Activated gamma-delta T cell treated with anti-CD3 and anti-CD28 coated beads, Interleukin-2, amount 50 U/mL, for 16 hours (primary cell): ENCODE measurements at regions not wholly inside any gene's neighbourhood (a gene's known extent, or its start where the extent isn't known, plus 50 kb on each side); places are given as distances from the start of the nearest gene placed in this dataset.
"Not testable (repeated sequence)": the region's sequence is repeated elsewhere in the genome, so short reads cannot be mapped to it uniquely, and the experiment has no call there.

ENCODE experiments used
- DNase-seq: peaks from one replicate; pipeline ENCODE4 v3.0.0-alpha.2; 2020; ENCODE audit warnings: low read depth

GRCh38 chr1:146510248-146510983 lies 281.6 kb upstream of the NOTCH2NLA start:
- not testable (repeated sequence) for DNase-seq

- not testable (repeated sequence) for DNase-seq
Observed at GRCh38 chr1:146504121-146504520, 275.3 kb upstream of the NOTCH2NLA start.

GRCh38 chr1:146487555-146487954 lies 258.7 kb upstream of the NOTCH2NLA start:
- not testable (repeated sequence) for DNase-seq

- not testable (repeated sequence) for DNase-seq
Observed at GRCh38 chr1:146487155-146487554, 258.3 kb upstream of the NOTCH2NLA start.

DNA sequence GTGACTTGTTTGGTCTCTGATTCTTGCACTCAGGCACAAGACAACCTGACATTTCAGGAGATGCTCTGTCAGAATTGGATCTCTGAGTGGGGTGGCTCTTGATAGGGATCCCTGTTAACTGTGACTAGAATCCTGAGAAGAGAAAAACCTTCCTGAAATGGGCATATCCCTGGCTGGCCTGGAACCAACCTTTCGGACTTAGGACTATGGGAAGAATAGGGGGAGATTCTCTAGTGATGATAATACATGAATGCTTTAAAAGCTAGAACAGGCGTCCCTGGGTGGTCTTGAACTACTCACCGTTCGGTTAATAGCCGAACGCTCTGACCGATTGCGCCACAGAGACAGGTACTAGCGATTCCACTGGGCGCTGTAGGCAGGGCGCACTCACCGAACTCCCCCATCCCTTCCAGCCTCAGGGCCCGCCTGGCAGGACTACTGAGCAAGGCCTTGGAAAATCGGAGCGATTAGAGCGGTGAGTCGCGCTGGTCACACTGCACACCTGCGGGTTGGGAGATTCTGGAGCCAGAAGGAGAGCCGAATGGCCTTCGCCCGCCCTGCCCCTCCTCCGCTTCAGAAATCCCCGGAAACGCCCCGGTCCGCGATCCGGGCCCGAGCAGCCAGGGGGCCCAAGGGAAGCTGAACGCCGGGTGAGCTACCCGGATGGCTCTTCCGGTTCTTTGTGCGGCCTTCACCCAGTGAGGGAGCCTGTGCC lies 257.6 kb upstream of the NOTCH2NLA start:
- not testable (repeated sequence) for DNase-seq

GRCh38 chr1:146484195-146484594 lies 255.4 kb upstream of the NOTCH2NLA start:
- not testable (repeated sequence) for DNase-seq

DNA sequence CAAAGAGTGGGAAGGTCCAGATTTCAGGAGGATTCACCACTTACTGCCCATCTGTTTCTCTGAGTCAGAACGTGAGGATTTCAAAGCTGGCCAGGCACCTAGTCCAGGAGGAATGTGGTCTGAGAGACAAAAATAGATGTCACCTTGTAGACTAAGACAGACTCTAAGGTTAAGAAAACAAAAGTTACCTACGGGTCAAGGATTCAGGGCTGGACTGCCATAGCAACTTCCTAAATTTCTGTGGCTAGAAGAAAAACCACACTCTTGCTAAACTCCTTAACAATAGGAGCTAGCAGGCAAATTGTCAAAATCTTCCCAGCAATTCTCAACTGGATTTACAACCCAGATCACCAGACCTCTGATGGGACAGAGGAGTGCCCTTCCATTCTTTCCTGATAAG lies 250.4 kb upstream of the NOTCH2NLA start:
- not testable (repeated sequence) for DNase-seq

GRCh38 chr1:146478125-146478720 lies 249.4 kb upstream of the NOTCH2NLA start:
- DNase-seq = peak; percentile 1

- not testable (repeated sequence) for DNase-seq
Observed at GRCh38 chr1:146475086-146475485, 246.3 kb upstream of the NOTCH2NLA start.

- not testable (repeated sequence) for DNase-seq
Observed at GRCh38 chr1:146474216-146474615, 245.4 kb upstream of the NOTCH2NLA start.

GRCh38 chr1:146472192-146472861 lies 243.5 kb upstream of the NOTCH2NLA start:
- peak; percentile 49 for DNase-seq

DNA sequence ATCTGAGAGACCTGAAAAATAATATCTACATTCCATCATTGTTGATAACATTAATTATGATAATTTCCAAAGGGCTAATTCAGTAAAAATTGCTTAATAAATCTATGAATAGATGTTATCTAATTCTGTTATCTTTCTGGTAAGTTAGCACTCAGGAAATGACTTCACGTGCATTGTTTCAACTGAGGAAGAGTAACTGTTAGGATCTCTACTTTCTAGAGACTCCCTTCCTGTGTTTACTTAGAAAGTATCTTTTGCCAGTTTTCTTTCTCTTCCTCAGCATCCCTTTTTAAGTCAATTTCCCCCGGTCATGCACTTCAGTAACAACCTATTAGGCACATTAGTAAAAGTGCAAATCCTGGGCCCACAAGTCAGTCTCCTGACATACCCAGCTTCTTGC lies 231.1 kb upstream of the NOTCH2NLA start:
- DNase-seq = not testable (repeated sequence)

DNA sequence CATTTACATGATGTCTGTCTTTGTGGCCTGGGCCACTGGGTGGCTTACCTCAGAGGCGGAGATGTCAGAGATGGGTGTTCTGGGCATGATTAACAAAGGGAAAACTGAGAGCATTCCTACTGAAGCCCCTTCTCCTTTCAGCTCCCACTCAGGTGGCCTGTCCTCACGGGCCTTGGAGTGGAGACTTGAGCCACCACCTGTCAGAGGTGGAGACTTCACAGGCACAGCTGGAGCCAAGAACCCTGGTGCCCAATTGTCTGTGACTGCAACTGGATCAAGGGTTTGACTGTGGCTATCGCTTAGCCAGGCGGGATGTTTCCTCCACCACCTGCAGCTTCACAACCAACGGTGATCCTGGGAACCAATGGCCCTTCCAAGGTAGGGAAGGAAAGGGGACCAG lies 230.5 kb upstream of the NOTCH2NLA start:
- not testable (repeated sequence) for DNase-seq

GRCh38 chr1:146448877-146449246 lies 220.0 kb upstream of the NOTCH2NLA start:
- DNase-seq = not testable (repeated sequence)

GRCh38 chr1:146448212-146448876 lies 219.5 kb upstream of the NOTCH2NLA start:
- DNase-seq = peak; percentile 38

DNA sequence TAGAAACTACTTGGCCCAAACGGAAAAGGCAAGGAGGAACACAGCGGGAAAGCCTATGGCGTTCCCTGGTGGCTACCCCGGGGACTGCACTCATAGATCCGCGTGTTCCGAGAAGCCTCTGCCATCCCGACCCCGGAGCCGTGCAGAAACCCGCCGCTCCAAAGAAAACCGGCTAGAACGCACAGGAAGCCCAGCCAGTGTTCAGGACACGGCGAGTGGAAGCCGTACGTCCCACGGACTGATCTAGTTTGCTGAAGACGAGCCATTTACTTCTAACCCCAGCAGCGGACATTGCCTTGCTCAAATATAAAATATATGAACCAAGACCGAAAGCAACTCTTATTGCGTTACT lies 215.0 kb upstream of the NOTCH2NLA start:
- DNase-seq = not testable (repeated sequence)

DNA sequence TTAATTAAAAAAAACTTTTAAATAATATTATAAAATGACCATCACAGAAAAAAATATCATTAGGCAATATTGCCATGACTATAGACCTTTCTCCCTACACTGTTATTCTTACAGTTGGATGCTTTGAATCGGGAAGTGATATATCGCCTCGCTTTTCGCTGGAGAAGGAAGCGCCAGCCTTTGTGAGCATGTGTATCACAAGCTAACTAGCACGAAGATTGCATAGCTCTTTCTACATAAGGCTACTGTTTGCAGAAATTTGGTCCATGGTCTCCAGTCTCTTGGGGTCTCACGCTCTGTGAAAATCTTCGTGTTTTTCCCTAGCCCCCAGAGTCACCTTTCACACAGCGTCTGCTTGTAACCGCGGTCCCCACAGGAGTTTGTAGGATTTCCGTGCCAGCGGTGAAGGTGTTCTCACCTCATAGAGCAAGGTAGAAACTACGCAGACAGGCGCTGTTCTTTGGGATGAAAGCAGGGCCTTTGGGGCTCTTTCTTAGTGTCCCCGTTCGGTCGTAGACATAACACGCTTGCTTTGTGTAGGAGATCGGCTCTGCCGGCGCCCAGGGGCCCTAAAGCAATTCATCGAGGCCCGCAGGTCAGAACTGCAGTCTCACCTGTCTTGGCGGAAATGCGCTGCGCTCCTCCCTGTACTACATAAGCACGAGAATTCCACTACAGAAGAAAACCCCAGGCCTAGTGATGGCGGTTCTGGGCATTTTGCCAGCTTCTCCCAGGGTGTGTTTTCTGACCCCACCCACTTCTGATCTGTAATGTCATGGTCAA lies 214.5 kb upstream of the NOTCH2NLA start:
- DNase-seq = not testable (repeated sequence)

- not testable (repeated sequence) for DNase-seq
Observed at GRCh38 chr1:146438543-146438942, 209.7 kb upstream of the NOTCH2NLA start.

- not testable (repeated sequence) for DNase-seq
Observed at GRCh38 chr1:146416642-146417041, 187.8 kb upstream of the NOTCH2NLA start.

GRCh38 chr1:146415017-146415416 lies 186.2 kb upstream of the NOTCH2NLA start:
- DNase-seq = not testable (repeated sequence)

- not testable (repeated sequence) for DNase-seq
Observed at GRCh38 chr1:146413911-146414310, 185.1 kb upstream of the NOTCH2NLA start.
